IMR-90 (cell line): ENCODE measurements at regions not wholly inside any gene's neighbourhood (a gene's known extent, or its start where the extent isn't known, plus 50 kb on each side); places are given as distances from the start of the nearest gene placed in this dataset.

Experiments used
- ATAC-seq: fragments of 200-7000 bp; cut with Tn5 transposase; 2 replicates; pipeline ENCODE4 v1.9.1; 2020; ENCODE audit warnings: low read depth, mild to moderate bottlenecking, moderate library complexity
- BruUV-seq: library from RNA; stranded (reverse); fragments of 400-500 nt; replicated peaks from 2 replicates; lab custom pipeline; 2021; lab: Mats Ljungman, UMichigan
- CTCF ChIA-PET: fragments of 300-600 bp; formaldehyde crosslinking; extraction: SDS; loops from one replicate; lab custom pipeline; 2021; ENCODE audit warnings: antibody characterized with exemption; lab: Yijun Ruan, JAX
- POLR2A ChIA-PET: fragments of 300-600 bp; sonication (Branson Sonifier 250); formaldehyde crosslinking; loops from one replicate; lab custom pipeline; 2022; ENCODE audit warnings: antibody characterized with exemption; ENCODE audit not compliant: unreplicated experiment; lab: Charles Lee
- DNase-seq: peaks from one replicate; pipeline ENCODE4 v3.0.0; 2013
- H2AFZ ChIP-seq: replicated peaks from 2 replicates; pipeline ENCODE3; 2013; ENCODE audit warnings: low read length, mild to moderate bottlenecking; ENCODE audit not compliant: poor library complexity
- H2AK5ac ChIP-seq: 2 replicates; pipeline ENCODE4 v1.6.1; 2013; ENCODE audit warnings: low read depth, low read length, inconsistent platforms
- H2AK9ac ChIP-seq: replicated peaks from 2 replicates; pipeline ENCODE3; 2013; ENCODE audit warnings: mild to moderate bottlenecking, low read depth, low read length, moderate library complexity; ENCODE audit not compliant: poor library complexity
- H2BK120ac ChIP-seq: 2 replicates; pipeline ENCODE4 v1.6.1; 2013; ENCODE audit warnings: low read depth, low read length, inconsistent platforms
- H2BK15ac ChIP-seq: 3 replicates; pipeline ENCODE4 v1.6.1; 2013; ENCODE audit warnings: low read depth, low read length, inconsistent platforms
- H2BK20ac ChIP-seq: 2 replicates; pipeline ENCODE4 v1.6.1; 2013; ENCODE audit warnings: low read depth, mild to moderate bottlenecking, inconsistent platforms, low read length, moderate library complexity
- H2BK5ac ChIP-seq: 2 replicates; pipeline ENCODE4 v1.6.1; 2013; ENCODE audit warnings: mild to moderate bottlenecking, low read depth, low read length, inconsistent platforms; ENCODE audit not compliant: poor library complexity, severe bottlenecking
- H3K14ac ChIP-seq: replicated peaks from 2 replicates; pipeline ENCODE4 v1.6.1; 2013; ENCODE audit warnings: low read depth, low read length, inconsistent platforms
- H3K18ac ChIP-seq: 2 replicates; pipeline ENCODE4 v1.6.1; 2013; ENCODE audit warnings: low read depth, low read length, control low read depth
- H3K23ac ChIP-seq: 2 replicates; pipeline ENCODE4 v1.6.1; 2013; ENCODE audit warnings: low read depth, low read length, inconsistent platforms
- H3K27ac ChIP-seq: 2 replicates; pipeline ENCODE4 v1.5.1; 2013; ENCODE audit warnings: mild to moderate bottlenecking, control low read depth, low read length; ENCODE audit not compliant: insufficient read depth
- H3K27me3 ChIP-seq: 2 replicates; pipeline ENCODE4 v1.6.1; 2013; ENCODE audit warnings: low read length; ENCODE audit not compliant: control insufficient read depth, insufficient read depth
- H3K36me3 ChIP-seq: 2 replicates; pipeline ENCODE4 v1.6.1; 2013; ENCODE audit warnings: low read length, mixed read lengths; ENCODE audit not compliant: control insufficient read depth, insufficient read depth
- H3K4ac ChIP-seq: 2 replicates; pipeline ENCODE4 v1.6.1; 2013; ENCODE audit warnings: low read depth, low read length, inconsistent platforms
- H3K4me1 ChIP-seq: 2 replicates; pipeline ENCODE4 v1.6.1; 2013; ENCODE audit warnings: low read length, mixed read lengths; ENCODE audit not compliant: control insufficient read depth, insufficient read depth
- H3K4me2 ChIP-seq: 2 replicates; pipeline ENCODE4 v1.6.1; 2013; ENCODE audit warnings: low read depth, mild to moderate bottlenecking, control low read depth, low read length, moderate library complexity
- H3K4me3 ChIP-seq: 2 replicates; pipeline ENCODE4 v1.5.1; 2013; ENCODE audit warnings: low read depth, mild to moderate bottlenecking, control low read depth, low read length, moderate library complexity; ENCODE audit not compliant: insufficient read depth
- H3K56ac ChIP-seq: 2 replicates; pipeline ENCODE4 v1.6.1; 2013; ENCODE audit warnings: low read length, inconsistent platforms; ENCODE audit not compliant: insufficient read depth; ENCODE audit errors: extremely low read depth
- H3K79me1 ChIP-seq, 2 experiments: 2 replicates each; pipeline ENCODE4 v1.6.1; 2013; ENCODE audit warnings: low read length in 2 of 2, inconsistent platforms in 1 of 2, low read depth in 1 of 2
- H3K9ac ChIP-seq: 2 replicates; pipeline ENCODE4 v1.6.1; 2013; ENCODE audit warnings: low read depth, low read length, control low read depth
- H3K9me1 ChIP-seq: 2 replicates; pipeline ENCODE4 v1.6.1; 2013; ENCODE audit warnings: low read length, inconsistent platforms; ENCODE audit not compliant: insufficient read depth
- H3K9me3 ChIP-seq: 2 replicates; pipeline ENCODE4 v1.6.1; 2013; ENCODE audit warnings: low read length; ENCODE audit not compliant: control insufficient read depth, insufficient read depth
- H4K20me1 ChIP-seq: 2 replicates; pipeline ENCODE4 v1.6.1; 2013; ENCODE audit warnings: low read length, inconsistent platforms; ENCODE audit not compliant: insufficient read depth
- H4K5ac ChIP-seq: 2 replicates; pipeline ENCODE4 v1.6.1; 2013; ENCODE audit warnings: mild to moderate bottlenecking, low read depth, low read length, control low read depth
- H4K8ac ChIP-seq, 2 experiments: 2 replicates each; pipeline ENCODE4 v1.6.1; 2013; ENCODE audit warnings: low read depth in 2 of 2, low read length in 2 of 2, control low read depth in 1 of 2, inconsistent platforms in 1 of 2
- H4K91ac ChIP-seq: 2 replicates; pipeline ENCODE4 v1.6.1; 2013; ENCODE audit warnings: low read depth, low read length, inconsistent platforms; ENCODE audit not compliant: insufficient read depth
- BHLHE40 ChIP-seq: fragments of 150-350 bp; IDR thresholded peaks from 2 replicates; pipeline ENCODE4 v1.6.1; 2016; ENCODE audit warnings: mild to moderate bottlenecking, low read depth, low read length
- CHD1 ChIP-seq: IDR thresholded peaks from 2 replicates; pipeline ENCODE4 v1.6.1; 2012; ENCODE audit warnings: low read depth, low read length, improper control_type of control experiment
- FOS ChIP-seq: fragments of 150-350 bp; IDR thresholded peaks from 2 replicates; pipeline ENCODE4 v1.6.1; 2016; ENCODE audit warnings: low read depth, low read length
- MXI1 ChIP-seq: IDR thresholded peaks from 2 replicates; pipeline ENCODE4 v1.6.1; 2012; ENCODE audit warnings: low read depth, mild to moderate bottlenecking, low read length, moderate library complexity, borderline replicate concordance
- NFE2L2 ChIP-seq: fragments of 150-350 bp; IDR thresholded peaks from 2 replicates; pipeline ENCODE4 v1.6.1; 2016; ENCODE audit warnings: low read depth, mild to moderate bottlenecking, low read length
- RCOR1 ChIP-seq: IDR thresholded peaks from 2 replicates; pipeline ENCODE4 v1.6.1; 2012; ENCODE audit warnings: mild to moderate bottlenecking, low read length, improper control_type of control experiment; ENCODE audit not compliant: insufficient replicate concordance
- USF2 ChIP-seq: fragments of 150-350 bp; IDR thresholded peaks from 2 replicates; pipeline ENCODE4 v1.6.1; 2017; ENCODE audit warnings: mild to moderate bottlenecking, antibody characterized with exemption, low read length, low read depth
- WGBS, 2 experiments: methylation state at CpG; one replicate each; pipeline versions ENCODE4 v1.1.5 to v1.1.7; 2013; ENCODE audit warnings: missing lambda C conversion rate in 2 of 2; ENCODE audit not compliant: insufficient read length in 1 of 2; ENCODE audit errors: extremely low coverage in 2 of 2; 5-methylcytosine and 5-hydroxymethylcytosine counted together
- dilution Hi-C: fragments of 300-500 bp; cut with HindIII; formaldehyde crosslinking; loops from one replicate; pipeline ENCODE4 v1.14.3; 2018; ENCODE audit warnings: low sequenced_read_pairs; ENCODE audit not compliant: unreplicated experiment
- in situ Hi-C: fragments of 300-500 bp; cut with MboI; formaldehyde crosslinking; loops from 3 replicates; pipeline ENCODE4 v1.14.3; 2019; ENCODE audit warnings: low sequenced_read_pairs, inconsistent platforms, mixed read lengths
- intact Hi-C: fragments of 100-400 bp; cut with micrococcal nuclease; formaldehyde crosslinking; loops from 2 replicates; pipeline ENCODE4 v1.10.0; 2022

GRCh38 chr11:39668640-39669039, 1790.8 kb downstream of the LRRC4C start:
- ATAC-seq (no peak), DNase-seq (no peak)
- Histone ChIP-seq H3K4me3 (no peak overlapping the region), H3K27ac (no peak overlapping the region), H3K56ac (no peak overlapping the region), H2BK5ac (no peak overlapping the region), H3K23ac (no peak overlapping the region), H3K9me3 (peaks cover 7% of the 10 kb centered on the region; the same call in 1 of the 2 replicates), H3K18ac (no peak overlapping the region), H4K20me1 (no peaks in the 10 kb centered on the region), H4K8ac (no peak overlapping the region), H3K4me1 (no peaks in the 10 kb centered on the region), H3K36me3 (no peaks in the 10 kb centered on the region), H3K27me3 (no peaks in the 10 kb centered on the region), H3K9ac (no peak overlapping the region), H4K5ac (no peak overlapping the region), H3K4me2 (no peak overlapping the region), H2AK5ac (no peak overlapping the region), H3K14ac (no peak overlapping the region), H2AFZ (no peak overlapping the region), H4K91ac (no peak overlapping the region), H3K4ac (no peak overlapping the region), H3K79me1 (no peaks in the 10 kb centered on the region), H2BK120ac (no peak overlapping the region), H3K9me1 (no peaks in the 10 kb centered on the region), H2BK20ac (no peak overlapping the region), H2AK9ac (no peak overlapping the region), H2BK15ac (no peak overlapping the region)
- no TSS peak for BruUV-seq
- TF ChIP-seq BHLHE40 (no peak), CHD1 (no peak), MXI1 (no peak), RCOR1 (no peak), FOS (no peak), NFE2L2 (no peak), USF2 (no peak)
- CTCF ChIA-PET = no interaction called here
- POLR2A ChIA-PET = no interaction called here
- in situ Hi-C loops (no loop called here), intact Hi-C loops (no loop called here), dilution Hi-C loops (no loop called here)
- no CpG with 5 or more reads among the region's 4 CpGs for WGBS, 2 experiments
